ENCODE measurements at regions not wholly inside any gene's neighbourhood (a gene's known extent, or its start where the extent isn't known, plus 50 kb on each side); places are given as distances from the start of the nearest gene placed in this dataset.

DNA sequence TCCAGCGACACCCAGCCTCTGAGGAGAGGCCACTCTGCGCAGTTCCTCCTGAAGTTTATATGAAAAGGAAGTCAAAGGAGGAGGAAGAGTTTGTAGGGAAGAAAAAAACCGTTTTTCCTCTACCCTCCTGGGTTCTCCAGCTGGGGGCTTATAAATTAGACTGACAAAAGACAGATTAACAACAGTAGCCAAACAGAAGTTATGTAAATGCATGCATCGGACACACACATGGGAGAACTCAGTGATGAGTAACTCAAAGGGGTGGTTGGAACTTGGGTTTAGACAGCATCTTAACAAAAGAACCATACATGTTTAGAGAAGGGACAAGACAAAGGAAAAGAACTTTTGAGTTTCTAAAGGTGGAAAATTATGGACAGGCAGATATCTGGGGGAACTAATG is 71.2 kb downstream of the CD24 start:
- TF ChIP-seq POLR2A (IDR thresholded peaks at IDR 0.05): no peak
- TF ChIP-seq, protein P1, sequence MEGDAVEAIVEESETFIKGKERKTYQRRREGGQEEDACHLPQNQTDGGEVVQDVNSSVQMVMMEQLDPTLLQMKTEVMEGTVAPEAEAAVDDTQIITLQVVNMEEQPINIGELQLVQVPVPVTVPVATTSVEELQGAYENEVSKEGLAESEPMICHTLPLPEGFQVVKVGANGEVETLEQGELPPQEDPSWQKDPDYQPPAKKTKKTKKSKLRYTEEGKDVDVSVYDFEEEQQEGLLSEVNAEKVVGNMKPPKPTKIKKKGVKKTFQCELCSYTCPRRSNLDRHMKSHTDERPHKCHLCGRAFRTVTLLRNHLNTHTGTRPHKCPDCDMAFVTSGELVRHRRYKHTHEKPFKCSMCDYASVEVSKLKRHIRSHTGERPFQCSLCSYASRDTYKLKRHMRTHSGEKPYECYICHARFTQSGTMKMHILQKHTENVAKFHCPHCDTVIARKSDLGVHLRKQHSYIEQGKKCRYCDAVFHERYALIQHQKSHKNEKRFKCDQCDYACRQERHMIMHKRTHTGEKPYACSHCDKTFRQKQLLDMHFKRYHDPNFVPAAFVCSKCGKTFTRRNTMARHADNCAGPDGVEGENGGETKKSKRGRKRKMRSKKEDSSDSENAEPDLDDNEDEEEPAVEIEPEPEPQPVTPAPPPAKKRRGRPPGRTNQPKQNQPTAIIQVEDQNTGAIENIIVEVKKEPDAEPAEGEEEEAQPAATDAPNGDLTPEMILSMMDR (IDR thresholded peaks at IDR 0.05): no peak
- Histone ChIP-seq H3K36me3 (replicated peaks in 1 of 2; ENCODE audit: insufficient read depth in 1 of 2, low read depth in 2 of 2) (no peaks in the 10 kb centered on the region), H3K27ac (no peak overlapping the region), H3K27me3 (no peaks in the 10 kb centered on the region), H3K9me3 (peaks cover 0 to 11% (median 0%) of the 10 kb centered on the region in 3 donors), H3K4me3 (no peak overlapping the region), H3K4me1 (no peaks in the 10 kb centered on the region)
- WGBS, 2 donors: 74 to 75% methylated on average over 4 of the region's 4 CpGs
- intact Hi-C loops (cut with DNase I): no loop called here
- no peak for DNase-seq
- ATAC-seq: no peak

DNA sequence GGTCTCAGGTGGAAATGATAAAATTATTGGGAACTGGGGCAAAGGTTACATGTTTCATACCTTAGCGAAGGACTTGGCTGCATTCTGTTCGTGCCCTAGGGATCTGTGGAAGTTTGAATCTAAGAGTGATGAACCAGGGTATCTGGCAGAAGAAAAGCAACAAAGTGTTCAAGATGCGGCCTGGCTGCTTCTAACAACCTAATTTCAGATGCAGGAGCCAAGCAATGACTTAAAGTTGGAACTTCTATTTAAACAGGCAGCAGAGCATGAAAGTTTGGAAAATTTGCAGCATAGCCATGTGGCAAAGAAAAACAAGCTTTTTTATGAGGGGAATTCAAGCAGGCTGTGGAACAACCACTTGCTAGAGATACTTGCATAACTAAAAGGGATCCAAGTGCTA is 73.5 kb downstream of the CD24 start:
- intact Hi-C loops (cut with DNase I): no loop called here
- TF ChIP-seq, protein P1 (IDR thresholded peaks at IDR 0.05): no peak
- no peak for TF ChIP-seq POLR2A (IDR thresholded peaks at IDR 0.05)
- Histone ChIP-seq H3K9me3 (peaks cover 0 to 11% (median 0%) of the 10 kb centered on the region in 3 donors), H3K4me3 (no peak overlapping the region), H3K27ac (no peak overlapping the region), H3K27me3 (no peaks in the 10 kb centered on the region), H3K4me1 (no peaks in the 10 kb centered on the region), H3K36me3 (replicated peaks in 1 of 2; ENCODE audit: insufficient read depth in 1 of 2, low read depth in 2 of 2) (no peaks in the 10 kb centered on the region)
- no peak for DNase-seq
- no peak for ATAC-seq
- WGBS, 2 donors: 93 to 95% methylated on average over 3 of the region's 3 CpGs

DNA sequence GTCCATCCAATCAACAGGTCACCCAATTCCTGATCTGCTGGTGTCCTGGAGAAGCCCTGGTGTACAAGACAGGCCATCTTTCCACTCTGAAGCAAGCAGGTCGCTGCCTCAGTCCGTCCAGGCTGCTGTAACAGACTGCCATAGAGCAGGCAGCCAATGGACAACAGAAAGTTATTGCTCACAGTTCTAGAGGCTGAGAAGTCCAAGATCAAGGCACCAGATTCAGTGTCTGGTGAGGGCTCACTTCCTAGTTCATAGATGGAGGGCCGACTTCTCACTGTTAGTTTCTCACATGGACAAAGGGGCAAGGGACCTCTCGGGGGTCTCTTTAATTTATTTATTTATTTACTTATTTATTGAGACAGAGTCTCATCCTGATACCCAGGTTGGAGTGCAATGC is 74.8 kb downstream of the CD24 start:
- no peaks in the 10 kb centered on the region for H3K36me3 ChIP-seq (replicated peaks in 1 of 2; ENCODE audit: insufficient read depth in 1 of 2, low read depth in 2 of 2)
- no peak overlapping the region for H3K27ac ChIP-seq
- peaks cover 0 to 11% (median 0%) of the 10 kb centered on the region in 3 donors for H3K9me3 ChIP-seq
- no peak overlapping the region for H3K4me3 ChIP-seq
- WGBS, 2 donors: 86 to 91% methylated on average over 4 of the region's 4 CpGs
- H3K4me1 ChIP-seq: no peaks in the 10 kb centered on the region
- TF ChIP-seq POLR2A (IDR thresholded peaks at IDR 0.05): no peak
- TF ChIP-seq, protein P1 (IDR thresholded peaks at IDR 0.05): no peak
- no peak for DNase-seq
- intact Hi-C loops (cut with DNase I): no loop called here
- H3K27me3 ChIP-seq: no peaks in the 10 kb centered on the region
- ATAC-seq: no peak

DNA sequence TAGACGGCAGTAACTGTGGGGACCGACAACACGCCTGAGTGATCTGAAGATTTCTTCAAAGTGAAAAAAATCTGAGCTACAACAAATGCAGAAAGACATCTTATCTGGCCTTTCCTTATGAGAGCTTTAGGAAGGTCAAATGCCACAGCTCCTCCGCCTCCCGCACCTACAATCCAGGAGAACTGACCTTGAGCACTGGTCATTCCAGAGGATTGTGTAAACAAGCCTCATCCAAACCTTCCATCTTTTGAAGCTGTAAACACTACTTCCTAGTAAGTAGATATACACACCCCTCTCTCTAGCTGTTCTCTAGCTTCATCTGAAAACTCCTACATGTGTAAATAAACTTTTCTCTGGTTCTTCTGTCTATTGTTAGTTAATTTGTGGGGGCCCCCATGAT is 76.9 kb downstream of the CD24 start:
- Histone ChIP-seq H3K36me3 (replicated peaks in 1 of 2; ENCODE audit: insufficient read depth in 1 of 2, low read depth in 2 of 2) (no peaks in the 10 kb centered on the region), H3K4me3 (no peak overlapping the region), H3K4me1 (no peaks in the 10 kb centered on the region), H3K27ac (no peak overlapping the region), H3K27me3 (no peaks in the 10 kb centered on the region), H3K9me3 (peaks cover 0 to 11% (median 0%) of the 10 kb centered on the region in 3 donors)
- 57 to 65% methylated on average over 5 of the region's 5 CpGs for WGBS, 2 donors
- TF ChIP-seq, protein P1 (IDR thresholded peaks at IDR 0.05): no peak
- no peak for TF ChIP-seq POLR2A (IDR thresholded peaks at IDR 0.05)
- no peak for ATAC-seq
- DNase-seq: no peak
- intact Hi-C loops (cut with DNase I): no loop called here

DNA sequence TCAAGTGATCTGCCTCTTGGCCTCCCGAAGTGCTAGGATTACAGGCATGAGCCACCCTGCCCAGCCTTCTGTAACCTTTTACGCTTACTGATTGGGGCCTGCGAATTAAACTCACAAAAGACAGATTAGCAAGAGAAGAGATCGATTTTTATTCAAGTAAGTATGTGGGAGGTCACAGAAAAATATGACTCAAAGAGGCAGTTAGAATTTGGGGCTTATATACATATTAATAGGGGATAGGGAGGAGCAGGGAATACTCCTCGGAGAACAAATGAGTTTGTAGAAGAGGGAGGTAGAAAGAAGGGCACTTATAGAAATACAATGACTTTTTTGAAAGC is 78.9 kb downstream of the CD24 start:
- H3K9me3 ChIP-seq: no peaks in the 10 kb centered on the region
- 66 to 67% methylated on average over 5 of the region's 5 CpGs for WGBS, 2 donors
- no peaks in the 10 kb centered on the region for H3K4me1 ChIP-seq
- no peak for ATAC-seq
- TF ChIP-seq, protein P1 (IDR thresholded peaks at IDR 0.05): no peak
- TF ChIP-seq POLR2A (IDR thresholded peaks at IDR 0.05): no peak
- no peak for DNase-seq
- no peak overlapping the region for H3K27ac ChIP-seq
- no peaks in the 10 kb centered on the region for H3K27me3 ChIP-seq
- H3K36me3 ChIP-seq (replicated peaks in 1 of 2; ENCODE audit: insufficient read depth in 1 of 2, low read depth in 2 of 2): no peaks in the 10 kb centered on the region
- intact Hi-C loops (cut with DNase I): no loop called here
- no peak overlapping the region for H3K4me3 ChIP-seq
